NCI-H510A (cell line): ENCODE measurements at regions not wholly inside any gene's neighbourhood (a gene's known extent, or its start where the extent isn't known, plus 50 kb on each side); places are given as distances from the start of the nearest gene placed in this dataset.
A peak's percentile ranks its signal among the peaks of the same experiment; 100 is the strongest.
"Not testable (repeated sequence)": the region's sequence is repeated elsewhere in the genome, so short reads cannot be mapped to it uniquely, and the experiment has no call there.

ENCODE experiments used
- DNase-seq: peaks from one replicate; lab custom pipeline; 2025; lab: John Stamatoyannopoulos, UW

DNA sequence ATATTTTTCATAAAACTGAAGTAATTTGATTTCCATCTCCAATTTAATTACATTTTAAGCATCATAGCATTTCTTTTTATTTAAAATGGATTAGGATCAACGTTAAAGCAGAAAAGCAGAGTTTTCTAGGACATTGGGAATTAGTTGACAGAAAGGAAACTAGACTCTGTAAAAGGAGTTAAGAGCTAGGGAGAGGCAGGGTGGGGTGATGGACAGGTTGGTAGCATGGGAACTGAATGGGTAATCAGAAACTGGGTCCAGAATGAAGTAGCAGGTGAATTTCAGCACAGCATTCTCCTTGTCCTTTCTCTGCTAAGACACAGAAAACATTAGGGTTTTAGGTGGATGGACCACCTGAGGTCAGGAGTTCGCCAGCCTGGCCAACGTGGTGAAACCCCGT lies 97.6 kb downstream of the ANAPC4 start:
- DNase-seq = no peak

GRCh38 chr4:25477221-25477620 lies 100.2 kb downstream of the ANAPC4 start:
- no peak for DNase-seq

DNA sequence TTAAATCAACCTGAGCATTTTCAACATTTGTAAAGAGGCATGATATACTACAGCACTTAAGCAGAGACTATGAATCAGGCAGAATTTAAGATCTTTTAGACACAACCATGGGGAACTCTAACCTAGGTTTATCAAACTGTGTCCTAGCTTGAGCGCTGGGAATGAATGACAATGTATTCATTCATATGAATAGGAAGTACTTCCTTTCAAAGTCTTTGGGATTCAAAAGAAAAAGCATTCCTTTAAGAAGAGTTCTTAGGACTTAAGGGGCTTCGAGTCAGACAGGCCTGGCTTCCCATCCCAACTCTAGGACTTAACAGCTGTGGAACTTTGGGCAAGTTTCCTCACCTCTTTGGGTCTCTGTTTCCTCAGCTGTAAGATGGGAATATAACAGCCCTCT lies 104.6 kb downstream of the ANAPC4 start:
- DNase-seq = no peak

DNA sequence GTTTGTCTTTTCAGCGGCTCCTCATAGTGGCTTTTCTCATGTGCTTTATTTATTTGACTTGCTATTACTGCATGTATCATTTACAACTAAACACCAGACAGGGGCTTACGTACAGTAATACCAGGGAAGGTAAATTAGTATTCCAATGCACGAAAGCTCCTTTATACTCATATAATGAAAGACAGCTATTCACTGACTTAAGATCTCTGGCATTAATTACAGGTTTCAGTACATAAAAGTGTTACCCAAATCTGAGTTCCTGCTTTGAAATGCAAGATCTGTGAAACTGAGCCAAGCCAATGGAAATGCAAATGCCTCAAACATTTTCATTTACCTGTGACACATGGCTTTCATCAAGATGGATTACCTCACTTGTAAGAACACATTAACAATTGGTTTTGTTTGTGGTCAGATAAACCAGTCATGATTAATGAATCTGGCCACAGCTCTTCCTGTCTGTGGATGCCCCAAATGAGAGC lies 107.2 kb downstream of the ANAPC4 start:
- DNase-seq = no peak

DNA sequence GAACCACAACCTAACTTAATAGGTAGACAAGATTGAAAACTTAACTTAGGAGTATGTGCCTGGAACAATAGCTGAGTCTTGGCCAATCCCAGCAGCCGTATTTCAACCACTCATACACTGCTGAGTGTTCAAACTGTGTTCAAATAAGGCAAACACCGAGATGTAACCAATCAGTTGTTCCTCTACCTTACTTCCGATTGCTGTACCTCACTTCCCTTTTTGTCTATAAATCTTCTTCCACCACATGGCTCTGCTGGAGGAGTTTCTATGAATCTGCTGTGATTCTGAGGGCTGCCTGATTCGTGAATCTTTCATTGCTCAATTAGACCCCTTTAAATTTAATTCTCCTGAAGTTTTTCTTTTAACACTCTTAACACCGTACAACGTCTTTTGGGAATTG lies 108.0 kb downstream of the ANAPC4 start:
- DNase-seq = no peak

- DNase-seq = no peak
These were observed 109.1 kb downstream of the ANAPC4 start for GRCh38 chr4:25486171-25486570.

GRCh38 chr4:25487155-25487554 lies 110.1 kb downstream of the ANAPC4 start:
- no peak for DNase-seq

DNA sequence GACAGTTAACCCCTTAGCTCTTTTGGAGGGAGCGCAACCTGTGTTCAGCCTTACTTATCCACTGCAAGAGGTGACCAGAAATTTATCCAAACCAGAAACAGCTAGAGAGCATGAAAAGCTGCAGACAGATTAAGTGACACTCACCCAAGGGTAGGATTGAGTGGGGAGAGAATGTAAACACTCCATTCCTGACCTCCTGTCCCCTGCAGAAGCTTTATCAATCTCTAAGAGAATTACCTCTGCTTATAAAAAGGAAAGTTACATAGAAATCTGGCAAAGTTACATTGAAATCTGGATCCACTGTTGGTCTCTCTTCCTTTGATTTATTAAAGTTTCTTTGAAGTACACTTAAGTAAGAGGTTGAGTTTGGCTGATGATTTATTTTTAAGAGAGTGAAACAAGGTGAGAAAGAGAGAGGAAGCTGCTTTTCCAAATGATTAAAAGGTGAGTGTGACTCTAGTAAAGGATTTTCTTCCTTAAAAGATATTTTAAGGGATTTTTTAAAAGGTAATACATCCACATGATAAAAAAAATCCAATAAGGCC lies 112.3 kb downstream of the ANAPC4 start:
- DNase-seq = no peak

GRCh38 chr4:25493466-25493865 lies 116.4 kb downstream of the ANAPC4 start:
- no peak for DNase-seq

- no peak for DNase-seq
These were observed 117.1 kb downstream of the ANAPC4 start for GRCh38 chr4:25494166-25494565.

- DNase-seq = peak; percentile 75
These were observed 123.7 kb downstream of the ANAPC4 start for GRCh38 chr4:25500626-25501316.

DNA sequence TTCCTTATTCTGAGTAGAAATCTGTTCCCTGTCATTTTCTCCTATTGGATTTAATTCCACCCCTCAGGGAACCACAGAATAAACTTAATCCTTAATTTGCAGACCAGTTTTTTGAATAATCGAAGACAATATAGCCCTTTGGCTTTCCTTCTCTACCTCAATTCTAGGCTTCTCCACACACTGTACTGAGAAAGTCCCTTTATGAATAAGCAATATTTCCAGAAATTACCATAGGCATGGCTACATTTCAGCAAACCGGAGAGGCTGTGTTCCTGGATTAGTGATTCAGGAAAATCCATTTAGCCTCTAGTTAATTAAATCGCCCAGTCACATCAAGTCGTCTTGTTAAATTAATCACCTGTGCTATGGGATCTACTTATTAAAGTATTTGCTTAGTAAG lies 125.1 kb downstream of the ANAPC4 start:
- no peak for DNase-seq

GRCh38 chr4:25503779-25504178 lies 126.7 kb downstream of the ANAPC4 start:
- no peak for DNase-seq

DNA sequence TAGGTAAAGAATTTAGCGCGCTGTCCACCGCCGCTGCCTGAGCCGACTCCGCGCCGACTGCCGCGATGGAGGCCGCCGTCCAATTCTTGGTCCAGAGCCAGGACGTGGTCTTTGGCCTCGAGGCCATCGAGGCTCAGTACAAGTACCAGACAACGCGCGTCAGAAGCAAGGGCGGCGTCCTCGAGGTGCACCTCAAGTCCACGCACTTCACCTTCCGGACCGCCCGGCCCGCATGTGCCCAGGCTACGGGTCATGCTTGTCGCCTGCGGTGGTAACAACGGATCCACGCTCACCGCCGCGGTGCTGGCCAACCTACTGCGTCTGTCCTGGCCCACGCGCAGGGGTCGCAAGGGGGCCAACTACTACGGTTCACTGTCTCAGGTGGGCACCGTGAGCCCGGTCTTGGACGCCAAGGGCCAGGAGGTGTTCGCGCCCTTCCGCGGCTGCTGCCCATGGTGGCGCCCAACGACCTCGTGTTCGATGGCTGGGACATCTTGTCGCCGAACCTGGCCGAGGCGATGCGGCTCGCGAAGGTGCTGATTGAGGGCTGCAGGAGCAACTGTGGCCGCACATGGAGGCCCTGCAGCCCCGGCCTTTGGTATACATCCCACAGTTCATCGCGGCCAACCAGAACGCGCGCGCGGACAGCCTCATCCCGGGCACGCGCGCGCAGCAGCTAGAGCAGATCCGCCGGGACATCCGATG lies 128.0 kb downstream of the ANAPC4 start:
- DNase-seq = no peak

DNA sequence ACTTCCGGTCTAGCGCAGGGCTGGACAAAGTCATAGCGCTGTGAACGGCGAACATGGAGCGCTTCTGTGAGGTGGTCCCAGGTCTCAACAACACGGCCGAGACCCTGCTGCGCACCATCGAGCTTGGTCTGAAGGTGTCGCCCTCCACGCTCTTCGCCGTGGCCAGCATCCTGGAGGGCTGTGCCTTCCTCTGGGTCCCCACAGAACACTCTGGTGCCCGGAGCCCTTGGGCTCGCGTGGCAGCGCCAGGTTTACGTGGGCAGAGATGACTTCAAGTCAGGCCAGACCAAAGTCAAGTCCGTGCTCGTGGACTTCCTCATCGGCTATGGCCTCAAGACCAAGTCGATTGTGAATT lies 128.6 kb downstream of the ANAPC4 start:
- no peak for DNase-seq

DNA sequence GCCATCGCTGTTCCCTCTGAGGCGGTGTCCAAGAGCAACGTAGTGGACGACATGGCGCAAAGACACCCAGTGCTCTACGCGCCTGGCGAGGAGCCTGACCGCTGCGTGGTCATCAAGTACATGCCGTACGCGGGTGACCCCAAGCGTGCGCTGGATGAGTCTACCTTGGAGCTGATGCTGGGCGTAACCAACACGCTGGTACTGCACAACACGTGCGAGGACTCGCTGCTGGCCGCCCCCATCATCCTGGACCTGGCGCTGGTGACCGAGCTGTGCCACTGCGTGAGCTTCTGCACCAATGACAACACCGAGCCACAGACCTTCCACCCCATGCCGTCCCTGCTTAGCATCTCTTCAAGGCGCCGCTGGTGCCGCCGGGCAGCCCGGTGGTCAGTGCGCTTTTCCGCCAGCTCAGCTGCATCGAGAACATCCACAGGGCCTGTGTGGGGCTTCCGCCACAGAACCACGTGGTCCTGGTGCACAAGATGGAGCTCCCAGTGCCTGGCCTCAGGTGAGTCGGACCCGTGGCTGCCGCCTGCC lies 129.0 kb downstream of the ANAPC4 start:
- no peak for DNase-seq

DNA sequence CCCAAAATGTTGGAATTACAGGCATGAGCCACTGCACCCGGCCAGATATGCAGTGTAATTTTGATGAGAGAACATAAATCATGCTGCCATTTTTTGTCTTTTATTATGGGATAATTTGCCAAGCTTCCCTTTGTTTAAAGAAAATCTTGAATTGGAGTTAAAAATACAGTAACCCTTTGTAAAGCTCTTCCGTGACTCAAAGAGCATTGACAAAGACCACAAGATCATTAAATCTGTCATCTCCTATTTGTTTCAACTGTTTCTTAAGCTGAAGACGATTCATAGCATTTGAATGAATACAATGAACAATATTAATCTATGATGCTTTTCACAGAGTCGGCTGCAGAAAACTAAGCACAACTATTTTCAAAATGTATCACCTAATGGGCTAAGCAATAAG lies 132.6 kb downstream of the ANAPC4 start:
- no peak for DNase-seq

- not testable (repeated sequence) for DNase-seq
These were observed 134.8 kb downstream of the ANAPC4 start for GRCh38 chr4:25511823-25512222.

GRCh38 chr4:25513814-25514213 lies 136.8 kb downstream of the ANAPC4 start:
- DNase-seq = no peak

- DNase-seq = no peak
These were observed 132.2 kb upstream of the SLC34A2 start for GRCh38 chr4:25523405-25523804.

DNA sequence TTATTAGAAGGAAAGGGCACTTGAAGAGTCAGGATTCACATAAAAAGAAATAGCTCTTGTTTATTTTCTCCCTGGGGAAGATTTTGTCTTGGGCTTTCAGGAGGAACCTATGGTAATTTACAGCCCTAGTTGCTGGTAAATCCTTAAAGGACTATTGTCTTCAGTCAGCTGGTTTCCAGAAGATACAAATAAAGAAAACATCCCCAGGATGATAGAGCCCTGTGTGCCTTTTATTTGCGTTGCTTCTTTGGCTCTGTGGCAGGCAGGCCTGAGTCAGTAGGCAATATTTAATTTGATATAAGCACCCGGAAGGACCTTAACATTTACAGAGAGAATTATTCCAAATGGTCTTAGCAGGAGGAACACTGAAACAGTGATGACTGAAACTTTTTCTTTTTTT lies 131.0 kb upstream of the SLC34A2 start:
- DNase-seq = no peak

DNA sequence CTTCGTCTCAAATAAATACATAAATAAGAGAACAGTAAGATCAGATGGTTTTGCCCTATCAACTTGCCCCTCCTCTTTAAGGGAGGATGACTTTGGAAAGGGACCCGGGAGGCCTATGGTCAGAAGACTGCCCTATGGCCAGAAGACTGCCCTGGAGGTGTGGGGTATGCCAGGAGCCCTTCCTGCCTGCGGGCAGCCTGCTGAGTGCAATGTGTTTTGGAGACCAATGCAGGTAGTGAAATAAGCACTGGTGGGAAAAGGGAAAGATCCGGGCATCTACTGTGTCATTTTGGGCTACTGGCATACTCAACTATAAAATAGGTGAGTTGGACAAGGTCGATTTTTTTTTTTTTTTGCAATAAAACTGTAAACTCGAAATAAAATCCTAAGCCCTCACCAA lies 129.8 kb upstream of the SLC34A2 start:
- DNase-seq = no peak

GRCh38 chr4:25527034-25527433 lies 128.6 kb upstream of the SLC34A2 start:
- DNase-seq = no peak
